Endothelial cell of hepatic sinusoid (primary cell): ENCODE measurements at regions not wholly inside any gene's neighbourhood (a gene's known extent, or its start where the extent isn't known, plus 50 kb on each side); places are given as distances from the start of the nearest gene placed in this dataset.
"Not testable (repeated sequence)": the region's sequence is repeated elsewhere in the genome, so short reads cannot be mapped to it uniquely, and the experiment has no call there.

Source experiments
- in situ Hi-C: cut with HindIII; loops from 2 replicates; pipeline ENCODE4 v1.10.0; 2017; ENCODE audit warnings: low sequenced_read_pairs

GRCh38 chr5:67793418-67793817 lies 422.1 kb upstream of the PIK3R1 start:
- in situ Hi-C loops: no loop called here

- in situ Hi-C loops: no loop called here
These were observed 422.7 kb upstream of the PIK3R1 start for GRCh38 chr5:67792891-67793290.

GRCh38 chr5:67790390-67790789 lies 425.2 kb upstream of the PIK3R1 start:
- in situ Hi-C loops: no loop called here

- in situ Hi-C loops: not testable (repeated sequence)
These were observed 435.5 kb upstream of the PIK3R1 start for GRCh38 chr5:67779893-67780623.

- in situ Hi-C loops: no loop called here
These were observed 440.8 kb upstream of the PIK3R1 start for GRCh38 chr5:67774786-67775185.

GRCh38 chr5:67774267-67774552 lies 441.3 kb upstream of the PIK3R1 start:
- in situ Hi-C loops: no loop called here

GRCh38 chr5:67773411-67774266 lies 441.9 kb upstream of the PIK3R1 start:
- in situ Hi-C loops: no loop called here

GRCh38 chr5:67771791-67772190 lies 443.8 kb upstream of the PIK3R1 start:
- in situ Hi-C loops: no loop called here

GRCh38 chr5:67771221-67771620 lies 444.3 kb upstream of the PIK3R1 start:
- in situ Hi-C loops: no loop called here

GRCh38 chr5:67770431-67771025 lies 445.0 kb upstream of the PIK3R1 start:
- in situ Hi-C loops: no loop called here

- in situ Hi-C loops: no loop called here
These were observed 449.9 kb upstream of the PIK3R1 start for GRCh38 chr5:67765697-67766096.

- in situ Hi-C loops: not testable (repeated sequence)
These were observed 457.8 kb upstream of the PIK3R1 start for GRCh38 chr5:67757771-67758170.

- in situ Hi-C loops: no loop called here
These were observed 463.2 kb upstream of the PIK3R1 start for GRCh38 chr5:67752357-67752708.

GRCh38 chr5:67748165-67748690 lies 467.3 kb upstream of the PIK3R1 start:
- in situ Hi-C loops: no loop called here

GRCh38 chr5:67747096-67747495 lies 468.5 kb upstream of the PIK3R1 start:
- in situ Hi-C loops: no loop called here

GRCh38 chr5:67746608-67747007 lies 468.9 kb upstream of the PIK3R1 start:
- in situ Hi-C loops: not testable (repeated sequence)

GRCh38 chr5:67746103-67746502 lies 469.5 kb upstream of the PIK3R1 start:
- in situ Hi-C loops: no loop called here

- in situ Hi-C loops: no loop called here
These were observed 482.6 kb upstream of the PIK3R1 start for GRCh38 chr5:67732921-67733320.

GRCh38 chr5:67732471-67732870 lies 483.1 kb upstream of the PIK3R1 start:
- in situ Hi-C loops: no loop called here

GRCh38 chr5:67731886-67732285 lies 483.7 kb upstream of the PIK3R1 start:
- in situ Hi-C loops: no loop called here

- in situ Hi-C loops: no loop called here
These were observed 484.6 kb upstream of the PIK3R1 start for GRCh38 chr5:67730917-67731474.
